Tibial nerve (tissue), 4 donors: ENCODE measurements at regions not wholly inside any gene's neighbourhood (a gene's known extent, or its start where the extent isn't known, plus 50 kb on each side); places are given as distances from the start of the nearest gene placed in this dataset.

Experiments used
- CTCF ChIP-seq, 5 experiments: fragments of 200-600 bp in 3 of 5; fragments of 450-650 bp in 2 of 5; sonication (generic) in 3 of 5; IDR thresholded peaks; one replicate each; pipeline ENCODE4 v1.5.1; 2016 to 2019; ENCODE audit warnings: antibody characterized with exemption in 5 of 5, mild to moderate bottlenecking in 3 of 5, moderate library complexity in 2 of 5
- EP300 ChIP-seq, 2 donors: sonication (generic); formaldehyde crosslinking; IDR thresholded peaks; one replicate each; pipeline ENCODE4 v1.6.1; 2017; ENCODE audit warnings: antibody characterized with exemption in 2 of 2, mild to moderate bottlenecking in 1 of 2
- POLR2A ChIP-seq, 2 donors: fragments of 450-650 bp; IDR thresholded peaks; one replicate each; pipeline ENCODE4 v1.6.1; 2017; ENCODE audit warnings: antibody characterized with exemption in 2 of 2, mild to moderate bottlenecking in 2 of 2, moderate library complexity in 2 of 2

- TF ChIP-seq CTCF (IDR thresholded peaks at IDR 0.05) (no peak), POLR2A (IDR thresholded peaks at IDR 0.05) (no peak), EP300 (IDR thresholded peaks at IDR 0.05) (no peak)
Measured at GRCh38 chr17:11047228-11047627, 193.8 kb upstream of the SHISA6 start.
